Body of pancreas (tissue), 4 donors: ENCODE measurements at regions not wholly inside any gene's neighbourhood (a gene's known extent, or its start where the extent isn't known, plus 50 kb on each side); places are given as distances from the start of the nearest gene placed in this dataset.

Source experiments
- CTCF ChIP-seq, 7 experiments: fragments of 450-650 bp in 4 of 7; fragments of 200-600 bp in 3 of 7; sonication (generic) in 3 of 7; IDR thresholded peaks; one replicate each; pipeline ENCODE4 v1.5.1; 2016 to 2019; ENCODE audit warnings: antibody characterized with exemption in 7 of 7
- POLR2A ChIP-seq, 3 donors: fragments of 450-650 bp; IDR thresholded peaks; one replicate each; pipeline ENCODE4 v1.6.1; 2016; ENCODE audit warnings: antibody characterized with exemption in 3 of 3, mild to moderate bottlenecking in 2 of 3

- TF ChIP-seq CTCF (IDR thresholded peaks at IDR 0.05) (no peak), POLR2A (IDR thresholded peaks at IDR 0.05) (no peak)
Observed at GRCh38 chr5:101370181-101370580, 467.1 kb upstream of the ST8SIA4 start.
